GM12892 (cell line): ENCODE measurements at regions not wholly inside any gene's neighbourhood (a gene's known extent, or its start where the extent isn't known, plus 50 kb on each side); places are given as distances from the start of the nearest gene placed in this dataset.

ENCODE experiments used
- POLR2A ChIP-seq: IDR thresholded peaks from 2 replicates; pipeline ENCODE4 v1.6.1; 2011; ENCODE audit warnings: low read depth, low read length, control low read depth
- POLR2AphosphoS5 ChIP-seq: IDR thresholded peaks from 2 replicates; pipeline ENCODE4 v1.6.1; 2011; ENCODE audit warnings: low read depth, low read length, control low read depth
- TAF1 ChIP-seq: IDR thresholded peaks from 2 replicates; pipeline ENCODE4 v1.6.1; 2011; ENCODE audit warnings: low read depth, mild to moderate bottlenecking, control low read depth, low read length, borderline replicate concordance

GRCh38 chr16:76182041-76182635 lies 95.1 kb upstream of the CNTNAP4 start:
- TF ChIP-seq POLR2AphosphoS5, result no peak
- TF ChIP-seq POLR2A, result no peak
- TF ChIP-seq TAF1, result no peak
